ENCODE measurements at regions not wholly inside any gene's neighbourhood (a gene's known extent, or its start where the extent isn't known, plus 50 kb on each side); places are given as distances from the start of the nearest gene placed in this dataset.

DNA sequence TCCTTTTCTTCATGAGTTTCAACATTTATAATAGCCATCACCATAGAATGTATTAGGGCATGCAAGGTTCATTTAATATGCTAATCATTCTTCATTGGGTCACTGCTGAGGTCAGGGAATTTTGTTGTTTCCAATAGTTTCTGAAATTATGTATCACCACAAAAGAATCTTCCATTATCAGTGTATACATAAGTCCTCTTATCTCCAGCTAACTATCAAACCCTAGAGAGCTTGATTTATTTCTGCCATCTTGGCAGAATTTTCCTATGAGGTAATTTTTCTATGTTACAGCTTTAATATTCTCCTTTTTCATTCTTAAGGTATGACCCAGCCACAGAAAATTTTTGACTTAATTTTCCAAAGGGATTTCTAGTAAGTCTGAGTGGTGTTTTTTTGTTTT is 415.0 kb upstream of the SLITRK1 start:
- H3K4me3 ChIP-seq = no peak overlapping the region
- no peak for DNase-seq (ENCODE audit: low spot score in 2 of 2)
- no peak overlapping the region for H3K27ac ChIP-seq
- no peaks in the 10 kb centered on the region for H3K9me3 ChIP-seq
- no peaks in the 10 kb centered on the region for H3K4me1 ChIP-seq
- TF ChIP-seq, protein P1, sequence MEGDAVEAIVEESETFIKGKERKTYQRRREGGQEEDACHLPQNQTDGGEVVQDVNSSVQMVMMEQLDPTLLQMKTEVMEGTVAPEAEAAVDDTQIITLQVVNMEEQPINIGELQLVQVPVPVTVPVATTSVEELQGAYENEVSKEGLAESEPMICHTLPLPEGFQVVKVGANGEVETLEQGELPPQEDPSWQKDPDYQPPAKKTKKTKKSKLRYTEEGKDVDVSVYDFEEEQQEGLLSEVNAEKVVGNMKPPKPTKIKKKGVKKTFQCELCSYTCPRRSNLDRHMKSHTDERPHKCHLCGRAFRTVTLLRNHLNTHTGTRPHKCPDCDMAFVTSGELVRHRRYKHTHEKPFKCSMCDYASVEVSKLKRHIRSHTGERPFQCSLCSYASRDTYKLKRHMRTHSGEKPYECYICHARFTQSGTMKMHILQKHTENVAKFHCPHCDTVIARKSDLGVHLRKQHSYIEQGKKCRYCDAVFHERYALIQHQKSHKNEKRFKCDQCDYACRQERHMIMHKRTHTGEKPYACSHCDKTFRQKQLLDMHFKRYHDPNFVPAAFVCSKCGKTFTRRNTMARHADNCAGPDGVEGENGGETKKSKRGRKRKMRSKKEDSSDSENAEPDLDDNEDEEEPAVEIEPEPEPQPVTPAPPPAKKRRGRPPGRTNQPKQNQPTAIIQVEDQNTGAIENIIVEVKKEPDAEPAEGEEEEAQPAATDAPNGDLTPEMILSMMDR (IDR thresholded peaks at IDR 0.05) = no peak
- TF ChIP-seq POLR2A (IDR thresholded peaks at IDR 0.05) (no peak), EP300 (IDR thresholded peaks at IDR 0.05) (no peak)
- H3K36me3 ChIP-seq = no peaks in the 10 kb centered on the region
- no peaks in the 10 kb centered on the region for H3K27me3 ChIP-seq

DNA sequence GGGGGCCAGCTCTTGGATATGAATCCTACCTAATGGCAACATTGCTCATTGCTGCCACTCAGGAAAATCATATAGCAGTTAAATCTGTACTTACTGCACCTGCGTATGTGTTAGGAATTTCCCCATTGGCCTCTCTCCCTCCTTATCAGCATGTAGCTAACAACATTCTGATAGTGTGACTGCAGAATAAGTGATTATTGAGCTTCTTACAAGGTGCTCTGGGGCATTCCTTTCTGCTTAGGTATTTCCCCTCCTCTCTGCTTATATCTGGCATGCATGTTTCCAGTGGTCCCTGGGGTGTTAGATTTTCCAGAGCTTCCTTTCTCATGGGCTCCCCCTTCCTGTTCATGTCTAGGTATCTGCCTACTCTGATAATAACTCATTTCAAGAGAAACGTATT is 414.1 kb upstream of the SLITRK1 start:
- Histone ChIP-seq H3K4me1 (no peaks in the 10 kb centered on the region), H3K27ac (no peak overlapping the region), H3K4me3 (no peak overlapping the region), H3K36me3 (no peaks in the 10 kb centered on the region), H3K9me3 (no peaks in the 10 kb centered on the region), H3K27me3 (no peaks in the 10 kb centered on the region)
- 67% methylated on average over 2 of the region's 2 CpGs for WGBS, 2 donors
- DNase-seq (ENCODE audit: low spot score in 2 of 2) = no peak
- TF ChIP-seq, protein P1 (IDR thresholded peaks at IDR 0.05) = no peak
- TF ChIP-seq POLR2A (IDR thresholded peaks at IDR 0.05) (no peak), EP300 (IDR thresholded peaks at IDR 0.05) (no peak)

- 66 to 70% methylated on average over 3 of the region's 3 CpGs for WGBS, 2 donors
- Histone ChIP-seq H3K36me3 (no peaks in the 10 kb centered on the region), H3K27me3 (no peaks in the 10 kb centered on the region), H3K27ac (no peak overlapping the region), H3K4me1 (no peaks in the 10 kb centered on the region), H3K4me3 (no peak overlapping the region), H3K9me3 (no peaks in the 10 kb centered on the region)
- TF ChIP-seq EP300 (IDR thresholded peaks at IDR 0.05) (no peak), POLR2A (IDR thresholded peaks at IDR 0.05) (no peak)
- TF ChIP-seq, protein P1 (IDR thresholded peaks at IDR 0.05) = no peak
- no peak for DNase-seq (ENCODE audit: low spot score in 2 of 2)
These were observed 412.3 kb upstream of the SLITRK1 start for GRCh38 chr13:84294576-84294975.

- TF ChIP-seq, protein P1 (IDR thresholded peaks at IDR 0.05) = no peak
These were observed 408.1 kb upstream of the SLITRK1 start for GRCh38 chr13:84290386-84290785.

GRCh38 chr13:84279166-84279565 is 396.9 kb upstream of the SLITRK1 start:
- TF ChIP-seq, protein P1 (IDR thresholded peaks at IDR 0.05) = no peak
- no peak for TF ChIP-seq POLR2A (IDR thresholded peaks at IDR 0.05)
- no peak for TF ChIP-seq EP300 (IDR thresholded peaks at IDR 0.05)
- Histone ChIP-seq H3K27ac (no peak overlapping the region), H3K36me3 (no peaks in the 10 kb centered on the region), H3K27me3 (no peaks in the 10 kb centered on the region), H3K4me1 (no peaks in the 10 kb centered on the region), H3K4me3 (no peak overlapping the region), H3K9me3 (no peaks in the 10 kb centered on the region)
- no peak for DNase-seq (ENCODE audit: low spot score in 2 of 2)
- WGBS, 2 donors = 78 to 96% methylated on average over 2 of the region's 2 CpGs

More at GRCh38 chr13:84290386-84290785, 408.1 kb upstream of the SLITRK1 start:
- WGBS, 2 donors = 61 to 65% methylated on average over 4 of the region's 4 CpGs
- no peaks in the 10 kb centered on the region for H3K9me3 ChIP-seq
- DNase-seq (ENCODE audit: low spot score in 2 of 2) = no peak
- H3K27me3 ChIP-seq = no peaks in the 10 kb centered on the region
- no peak overlapping the region for H3K4me3 ChIP-seq
- H3K27ac ChIP-seq = no peak overlapping the region
- H3K4me1 ChIP-seq = no peaks in the 10 kb centered on the region
- H3K36me3 ChIP-seq = no peaks in the 10 kb centered on the region

All from tibial nerve (tissue), 4 donors.